ENCODE measurements at regions not wholly inside any gene's neighbourhood (a gene's known extent, or its start where the extent isn't known, plus 50 kb on each side); places are given as distances from the start of the nearest gene placed in this dataset.

DNA sequence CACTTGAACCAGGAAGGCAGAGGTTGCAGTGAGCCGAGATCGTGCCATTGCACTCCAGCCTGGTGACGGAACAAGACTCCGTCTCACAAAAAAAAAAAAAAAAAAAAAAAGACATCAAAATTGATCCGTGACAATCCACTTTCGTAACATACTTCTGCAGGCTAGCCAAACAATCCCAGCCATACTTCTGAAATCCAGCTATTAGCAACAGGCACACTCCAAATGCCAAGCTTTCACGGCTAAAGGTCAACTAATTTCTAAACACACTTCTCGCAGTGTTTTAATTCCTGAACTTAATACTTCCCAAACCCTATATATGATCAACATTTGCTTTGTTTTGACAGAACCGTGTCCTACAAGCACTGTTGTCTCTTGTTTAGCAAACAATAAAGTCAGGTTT is 411.3 kb upstream of the RUNX1 start:
- TF ChIP-seq CHD2 (IDR thresholded peaks at IDR 0.05; ENCODE audit: low read length, partially characterized antibody): no peak
- TF ChIP-seq, protein P1, sequence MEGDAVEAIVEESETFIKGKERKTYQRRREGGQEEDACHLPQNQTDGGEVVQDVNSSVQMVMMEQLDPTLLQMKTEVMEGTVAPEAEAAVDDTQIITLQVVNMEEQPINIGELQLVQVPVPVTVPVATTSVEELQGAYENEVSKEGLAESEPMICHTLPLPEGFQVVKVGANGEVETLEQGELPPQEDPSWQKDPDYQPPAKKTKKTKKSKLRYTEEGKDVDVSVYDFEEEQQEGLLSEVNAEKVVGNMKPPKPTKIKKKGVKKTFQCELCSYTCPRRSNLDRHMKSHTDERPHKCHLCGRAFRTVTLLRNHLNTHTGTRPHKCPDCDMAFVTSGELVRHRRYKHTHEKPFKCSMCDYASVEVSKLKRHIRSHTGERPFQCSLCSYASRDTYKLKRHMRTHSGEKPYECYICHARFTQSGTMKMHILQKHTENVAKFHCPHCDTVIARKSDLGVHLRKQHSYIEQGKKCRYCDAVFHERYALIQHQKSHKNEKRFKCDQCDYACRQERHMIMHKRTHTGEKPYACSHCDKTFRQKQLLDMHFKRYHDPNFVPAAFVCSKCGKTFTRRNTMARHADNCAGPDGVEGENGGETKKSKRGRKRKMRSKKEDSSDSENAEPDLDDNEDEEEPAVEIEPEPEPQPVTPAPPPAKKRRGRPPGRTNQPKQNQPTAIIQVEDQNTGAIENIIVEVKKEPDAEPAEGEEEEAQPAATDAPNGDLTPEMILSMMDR (IDR thresholded peaks at IDR 0.05): no peak
- TF ChIP-seq REST (IDR thresholded peaks at IDR 0.05; ENCODE audit: low read depth, low read length): no peak
- TF ChIP-seq FOSL2 (IDR thresholded peaks at IDR 0.05; ENCODE audit: borderline replicate concordance, low read depth): no peak
- no peak for TF ChIP-seq YY1 (IDR thresholded peaks at IDR 0.05; ENCODE audit: low read depth)
- no peak for TF ChIP-seq EP300 (IDR thresholded peaks at IDR 0.05; ENCODE audit: borderline replicate concordance in 1 of 2, low read depth in 1 of 2, low read length in 1 of 2)
- no peak for TF ChIP-seq EZH2phosphoT487 (IDR thresholded peaks at IDR 0.05; ENCODE audit: borderline replicate concordance, low read depth)
- TF ChIP-seq FOXM1 (IDR thresholded peaks at IDR 0.05; ENCODE audit: low read depth): no peak
- no peak for TF ChIP-seq POLR2AphosphoS5 (IDR thresholded peaks at IDR 0.05; ENCODE audit: low read depth, low read length)

All from SK-N-SH (cell line).